H1 (cell line): ENCODE measurements at regions not wholly inside any gene's neighbourhood (a gene's known extent, or its start where the extent isn't known, plus 50 kb on each side); places are given as distances from the start of the nearest gene placed in this dataset.

Experiments used
- NANOG ChIP-seq: IDR thresholded peaks from 2 replicates; pipeline ENCODE4 v1.6.1; 2011; ENCODE audit warnings: low read length, low read depth, mild to moderate bottlenecking, inconsistent platforms; ENCODE audit not compliant: insufficient read depth, poor library complexity, severe bottlenecking
- NRF1 ChIP-seq: IDR thresholded peaks from 2 replicates; pipeline ENCODE4 v1.6.1; 2011; ENCODE audit warnings: mild to moderate bottlenecking, low read depth, low read length, improper control_type of control experiment
- YY1 ChIP-seq: IDR thresholded peaks from 2 replicates; pipeline ENCODE4 v1.6.1; 2011; ENCODE audit warnings: low read depth, mild to moderate bottlenecking, low read length
- TF ChIP-seq, protein P1 (sequence below): IDR thresholded peaks from 2 replicates; pipeline ENCODE4 v1.6.1; 2011; ENCODE audit warnings: low read depth, mild to moderate bottlenecking, low read length; ENCODE audit not compliant: insufficient read depth

GRCh38 chr2:89848763-89849368, 1157.4 kb downstream of the RPIA start (continued):
- TF ChIP-seq, protein P1, sequence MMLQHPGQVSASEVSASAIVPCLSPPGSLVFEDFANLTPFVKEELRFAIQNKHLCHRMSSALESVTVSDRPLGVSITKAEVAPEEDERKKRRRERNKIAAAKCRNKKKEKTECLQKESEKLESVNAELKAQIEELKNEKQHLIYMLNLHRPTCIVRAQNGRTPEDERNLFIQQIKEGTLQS = no peak
- TF ChIP-seq YY1 = no peak
- TF ChIP-seq NANOG = no peak
- TF ChIP-seq NRF1 = no peak
- TF ChIP-seq, all 59 proteins: peak for 0
